ENCODE measurements at regions not wholly inside any gene's neighbourhood (a gene's known extent, or its start where the extent isn't known, plus 50 kb on each side); places are given as distances from the start of the nearest gene placed in this dataset.

DNA sequence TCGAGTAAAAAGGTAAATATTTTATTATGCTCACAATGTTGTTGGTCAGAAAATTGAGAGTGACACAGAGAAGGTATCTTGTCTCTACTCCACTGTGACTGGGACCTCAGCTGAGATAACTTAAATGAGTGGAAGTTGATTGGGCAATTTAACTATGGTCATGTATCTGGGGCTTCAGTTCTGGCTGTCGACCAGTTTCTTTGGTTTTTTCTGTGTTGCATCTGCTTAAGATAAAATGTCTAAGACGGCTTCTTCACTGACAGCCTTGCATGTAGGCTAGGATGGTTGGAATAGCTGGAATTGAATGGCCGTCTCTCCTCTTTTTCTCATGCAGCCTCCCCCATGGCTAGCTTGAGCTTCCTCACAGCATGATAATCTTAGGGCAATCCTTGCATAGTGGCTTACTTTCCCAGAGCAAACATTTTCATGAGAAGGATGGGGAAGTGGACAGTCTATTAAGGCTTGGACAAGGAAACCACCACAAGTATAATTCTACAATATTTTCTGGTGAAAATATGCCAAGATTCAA, 433.7 kb downstream of the KIF2B start:
- no peak for DNase-seq
- Histone ChIP-seq H3K4me3 (no peak overlapping the region), H3K4me1 (ENCODE audit: insufficient read depth) (no peaks in the 10 kb centered on the region), H3K27ac (no peak overlapping the region), H3K9me3 (no peaks in the 10 kb centered on the region), H3K36me3 (no peaks in the 10 kb centered on the region), H3K27me3 (no peaks in the 10 kb centered on the region)
- WGBS, 3 donors = 31 to 53% (median 52%) methylated on average over 4 of the region's 4 CpGs
- intact Hi-C loops (cut with DNase I) = no loop called here
- no peak for TF ChIP-seq EP300 (IDR thresholded peaks at IDR 0.05)
- no peak for TF ChIP-seq CTCF (IDR thresholded peaks at IDR 0.05)
- no peak for TF ChIP-seq POLR2A (IDR thresholded peaks at IDR 0.05)

DNA sequence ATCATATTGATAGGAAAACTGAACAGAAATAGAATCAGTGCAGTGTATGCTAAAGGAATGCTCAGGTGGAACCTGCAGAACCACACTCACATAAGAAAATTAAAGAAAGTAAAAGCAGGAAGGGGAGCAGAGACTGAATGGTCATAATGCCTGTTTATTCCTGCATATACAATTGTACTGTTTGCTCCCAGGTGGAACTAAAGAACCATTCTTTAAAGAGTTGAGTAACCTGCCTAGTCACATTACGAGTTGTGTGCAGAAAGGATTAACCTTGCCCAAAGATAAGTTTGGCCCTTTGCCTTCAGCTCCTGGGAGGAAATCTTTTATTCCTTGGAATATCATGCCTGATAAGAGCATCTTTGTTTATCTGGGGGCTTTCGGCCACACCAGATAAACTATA, 434.7 kb downstream of the KIF2B start:
- Histone ChIP-seq H3K27me3 (no peaks in the 10 kb centered on the region), H3K9me3 (no peaks in the 10 kb centered on the region), H3K4me3 (no peak overlapping the region), H3K4me1 (ENCODE audit: insufficient read depth) (no peaks in the 10 kb centered on the region), H3K27ac (no peak overlapping the region), H3K36me3 (no peaks in the 10 kb centered on the region)
- intact Hi-C loops (cut with DNase I) = no loop called here
- no peak for DNase-seq
- no peak for TF ChIP-seq POLR2A (IDR thresholded peaks at IDR 0.05)
- no peak for TF ChIP-seq CTCF (IDR thresholded peaks at IDR 0.05)
- TF ChIP-seq EP300 (IDR thresholded peaks at IDR 0.05) = no peak
- 12 to 55% (median 36%) methylated on average over 2 of the region's 2 CpGs for WGBS, 3 donors

- no peaks in the 10 kb centered on the region for H3K9me3 ChIP-seq
- TF ChIP-seq POLR2A (IDR thresholded peaks at IDR 0.05) (no peak), EP300 (IDR thresholded peaks at IDR 0.05) (no peak), CTCF (IDR thresholded peaks at IDR 0.05) (no peak)
- intact Hi-C loops (cut with DNase I) = no loop called here
- no peak overlapping the region for H3K4me3 ChIP-seq
- DNase-seq = no peak
- 49 to 62% (median 49%) methylated on average over 4 of the region's 4 CpGs for WGBS, 3 donors
- no peak overlapping the region for H3K27ac ChIP-seq
- H3K36me3 ChIP-seq = no peaks in the 10 kb centered on the region
- H3K27me3 ChIP-seq = no peaks in the 10 kb centered on the region
- no peaks in the 10 kb centered on the region for H3K4me1 ChIP-seq (ENCODE audit: insufficient read depth)
Observed at GRCh38 chr17:54259476-54259875, 436.7 kb downstream of the KIF2B start.

DNA sequence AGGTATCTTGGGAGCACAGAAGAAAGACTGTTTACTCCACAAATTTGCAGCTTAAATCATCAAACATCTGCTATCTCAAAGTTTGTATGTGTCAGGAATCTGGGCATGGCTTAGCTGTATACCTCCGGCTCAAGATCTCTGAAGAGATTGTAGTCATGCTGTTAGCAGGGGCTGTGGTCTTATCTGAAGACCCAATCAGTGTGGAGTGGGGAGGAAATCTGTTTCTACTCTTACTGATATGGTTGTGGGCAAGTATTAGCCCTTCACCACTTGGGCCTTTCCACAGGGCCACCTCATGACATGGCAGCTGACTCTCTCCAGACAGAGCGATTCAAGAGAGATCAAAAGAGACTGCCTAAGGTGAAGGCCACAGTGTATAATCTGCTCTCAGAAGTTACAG, 438.7 kb downstream of the KIF2B start:
- 83 to 88% (median 88%) methylated on average over 2 of the region's 2 CpGs for WGBS, 3 donors
- TF ChIP-seq EP300 (IDR thresholded peaks at IDR 0.05) = no peak
- TF ChIP-seq POLR2A (IDR thresholded peaks at IDR 0.05) = no peak
- TF ChIP-seq CTCF (IDR thresholded peaks at IDR 0.05) = no peak
- no peak for DNase-seq
- no peaks in the 10 kb centered on the region for H3K36me3 ChIP-seq
- intact Hi-C loops (cut with DNase I) = no loop called here
- no peak overlapping the region for H3K27ac ChIP-seq
- no peak overlapping the region for H3K4me3 ChIP-seq
- H3K27me3 ChIP-seq = no peaks in the 10 kb centered on the region
- H3K9me3 ChIP-seq = no peaks in the 10 kb centered on the region
- no peaks in the 10 kb centered on the region for H3K4me1 ChIP-seq (ENCODE audit: insufficient read depth)
